C4-2B (cell line): ENCODE measurements at regions not wholly inside any gene's neighbourhood (a gene's known extent, or its start where the extent isn't known, plus 50 kb on each side); places are given as distances from the start of the nearest gene placed in this dataset.

Experiments
- ZFX ChIP-seq: fragments of 450-650 bp; IDR thresholded peaks from 2 replicates; pipeline ENCODE4 v1.6.1; 2017
- TF ChIP-seq, protein P1 (sequence below): fragments of 450-650 bp; conservative IDR thresholded peaks from 2 replicates; pipeline ENCODE4 v1.5.1; 2017; ENCODE audit warnings: mild to moderate bottlenecking

DNA sequence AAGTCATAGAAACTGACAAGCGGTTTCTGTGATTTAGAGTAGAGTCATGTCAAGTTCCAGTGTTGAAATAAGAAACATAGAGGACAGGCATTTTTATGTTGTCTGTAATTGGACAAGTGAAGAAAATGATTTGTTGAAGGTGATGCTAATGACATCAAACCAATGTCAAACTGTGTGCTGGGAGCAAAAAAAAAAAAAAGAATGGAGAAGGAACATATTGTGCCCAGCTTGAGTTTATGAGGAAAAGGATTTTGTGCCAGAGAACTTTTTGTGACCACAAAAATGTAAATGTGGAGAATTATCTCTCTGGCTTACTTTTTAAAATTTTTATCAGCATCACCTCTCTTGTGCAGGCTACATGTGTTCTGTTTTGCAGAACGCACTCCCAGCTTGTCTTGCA lies 495.7 kb downstream of the RAPGEF2 start:
- TF ChIP-seq, protein P1, sequence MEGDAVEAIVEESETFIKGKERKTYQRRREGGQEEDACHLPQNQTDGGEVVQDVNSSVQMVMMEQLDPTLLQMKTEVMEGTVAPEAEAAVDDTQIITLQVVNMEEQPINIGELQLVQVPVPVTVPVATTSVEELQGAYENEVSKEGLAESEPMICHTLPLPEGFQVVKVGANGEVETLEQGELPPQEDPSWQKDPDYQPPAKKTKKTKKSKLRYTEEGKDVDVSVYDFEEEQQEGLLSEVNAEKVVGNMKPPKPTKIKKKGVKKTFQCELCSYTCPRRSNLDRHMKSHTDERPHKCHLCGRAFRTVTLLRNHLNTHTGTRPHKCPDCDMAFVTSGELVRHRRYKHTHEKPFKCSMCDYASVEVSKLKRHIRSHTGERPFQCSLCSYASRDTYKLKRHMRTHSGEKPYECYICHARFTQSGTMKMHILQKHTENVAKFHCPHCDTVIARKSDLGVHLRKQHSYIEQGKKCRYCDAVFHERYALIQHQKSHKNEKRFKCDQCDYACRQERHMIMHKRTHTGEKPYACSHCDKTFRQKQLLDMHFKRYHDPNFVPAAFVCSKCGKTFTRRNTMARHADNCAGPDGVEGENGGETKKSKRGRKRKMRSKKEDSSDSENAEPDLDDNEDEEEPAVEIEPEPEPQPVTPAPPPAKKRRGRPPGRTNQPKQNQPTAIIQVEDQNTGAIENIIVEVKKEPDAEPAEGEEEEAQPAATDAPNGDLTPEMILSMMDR: no peak
- TF ChIP-seq ZFX: no peak
